GM18868 (cell line): ENCODE measurements at regions not wholly inside any gene's neighbourhood (a gene's known extent, or its start where the extent isn't known, plus 50 kb on each side); places are given as distances from the start of the nearest gene placed in this dataset.

Source experiments
- ATAC-seq: cut with Tn5 transposase; IDR thresholded peaks from one replicate; pipeline ENCODE4 v1.9.1; 2021; ENCODE audit warnings: mild to moderate bottlenecking, moderate library complexity; ENCODE audit not compliant: unreplicated experiment

DNA sequence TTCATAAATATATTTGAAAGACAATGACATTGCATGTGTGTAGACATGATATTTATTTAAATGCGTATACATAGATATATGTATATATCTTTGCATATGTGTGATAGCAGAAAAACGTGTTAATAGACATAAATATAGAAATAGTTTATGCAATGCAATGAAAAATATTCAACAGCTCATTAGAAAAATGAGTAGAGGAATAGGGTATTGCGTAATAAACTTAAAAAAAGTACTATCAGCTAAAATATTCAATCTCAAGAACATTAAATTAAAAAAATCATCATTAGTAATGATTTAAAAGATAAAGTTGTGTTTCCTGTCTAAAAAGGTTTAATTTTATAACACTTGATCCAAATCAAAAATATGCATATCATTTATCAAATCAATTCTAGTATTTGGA lies 2101.5 kb upstream of the TENM3 start:
- ATAC-seq, result no peak

DNA sequence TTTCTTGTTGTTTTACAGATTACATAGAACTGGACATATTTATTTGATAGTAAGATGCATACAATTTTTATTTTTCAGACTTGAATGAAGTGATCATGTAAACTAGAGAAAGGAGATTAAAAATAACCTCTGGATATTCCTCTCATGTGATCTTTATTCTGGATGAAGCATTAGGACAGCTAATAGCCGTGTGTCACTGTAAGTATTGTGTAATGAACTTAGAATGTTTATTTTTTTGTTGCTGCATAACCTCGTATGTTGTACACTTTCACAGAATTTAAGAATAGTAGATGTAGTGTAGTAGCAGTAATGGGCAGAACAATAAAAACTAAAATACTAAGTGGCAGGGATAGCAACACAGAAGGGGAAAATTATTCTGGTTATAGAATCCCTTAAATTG lies 2094.5 kb upstream of the TENM3 start:
- no peak for ATAC-seq

DNA sequence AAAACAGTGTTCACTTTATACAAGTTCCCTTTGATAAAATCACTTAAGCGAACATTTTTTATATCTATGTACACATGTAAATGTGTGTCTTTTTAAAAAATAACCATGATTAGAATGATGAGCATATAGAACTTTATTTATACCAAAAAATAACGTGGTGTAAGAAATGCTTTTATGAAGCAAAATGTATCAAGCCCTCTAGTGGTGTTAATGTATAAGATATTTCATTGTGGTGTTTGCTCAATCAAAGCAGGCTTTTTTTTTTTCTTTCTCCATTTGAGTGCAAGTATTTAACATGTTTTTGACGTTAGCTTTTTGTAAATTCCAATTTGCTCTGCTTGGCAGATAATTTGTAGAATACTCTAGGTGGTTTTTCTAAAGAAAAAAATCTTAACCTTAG lies 2092.4 kb upstream of the TENM3 start:
- no peak for ATAC-seq

DNA sequence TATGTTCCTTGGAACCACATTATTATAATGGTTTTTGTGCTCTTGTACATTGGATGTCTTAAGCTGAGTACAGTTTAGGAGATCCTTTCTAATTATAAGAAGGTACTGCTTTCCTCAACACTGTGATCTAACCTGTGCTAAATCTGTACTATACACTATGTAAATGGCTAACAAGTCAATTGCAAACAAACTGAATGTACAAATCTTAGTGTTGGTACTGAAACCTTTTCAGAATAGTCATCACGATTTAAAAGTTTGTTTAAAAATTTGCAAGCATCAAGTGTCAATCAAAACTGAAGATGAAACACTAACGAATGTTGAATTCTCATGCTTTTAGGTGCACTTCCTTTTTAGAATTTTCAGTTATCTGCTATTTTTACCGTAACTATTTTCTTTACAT lies 2090.4 kb upstream of the TENM3 start:
- peak; percentile 43 for ATAC-seq

DNA sequence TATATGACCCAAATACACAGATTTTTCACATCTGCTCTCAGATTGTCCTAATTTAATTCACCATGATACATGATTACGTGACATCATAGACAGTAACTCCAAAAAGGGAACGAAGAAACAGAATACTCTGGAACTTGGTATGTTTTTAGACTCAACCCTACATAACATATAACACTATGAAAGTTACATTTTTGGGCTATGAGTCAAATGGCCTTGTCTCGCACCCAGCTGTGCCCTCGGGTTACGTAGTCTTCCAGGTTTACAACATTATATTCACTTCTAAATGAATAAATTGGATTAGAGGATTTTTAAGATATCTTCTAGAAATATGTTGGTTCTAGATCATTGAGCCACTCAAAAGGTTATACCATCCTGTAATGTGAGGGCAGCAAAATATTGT lies 2089.6 kb upstream of the TENM3 start:
- ATAC-seq, result peak; percentile 22

DNA sequence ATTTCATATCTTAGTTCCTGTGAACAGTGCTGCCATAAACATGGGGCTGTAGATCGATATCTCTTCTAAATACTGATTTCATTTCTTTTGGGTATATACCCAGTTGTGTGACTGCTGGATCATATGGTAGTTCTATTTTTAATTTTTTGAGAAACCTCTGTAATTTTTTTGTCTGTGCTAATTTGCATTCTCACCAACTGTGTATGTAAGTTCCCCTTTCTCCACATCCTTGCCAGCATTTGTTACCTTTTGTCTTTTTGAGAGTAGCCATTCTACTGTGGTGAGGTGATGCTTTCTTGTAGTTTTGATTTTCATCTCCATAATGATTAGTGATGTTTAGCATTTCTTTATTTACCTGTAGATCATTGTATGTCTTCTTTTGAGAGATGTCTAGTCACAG lies 2086.5 kb upstream of the TENM3 start:
- ATAC-seq, result peak; percentile 49

DNA sequence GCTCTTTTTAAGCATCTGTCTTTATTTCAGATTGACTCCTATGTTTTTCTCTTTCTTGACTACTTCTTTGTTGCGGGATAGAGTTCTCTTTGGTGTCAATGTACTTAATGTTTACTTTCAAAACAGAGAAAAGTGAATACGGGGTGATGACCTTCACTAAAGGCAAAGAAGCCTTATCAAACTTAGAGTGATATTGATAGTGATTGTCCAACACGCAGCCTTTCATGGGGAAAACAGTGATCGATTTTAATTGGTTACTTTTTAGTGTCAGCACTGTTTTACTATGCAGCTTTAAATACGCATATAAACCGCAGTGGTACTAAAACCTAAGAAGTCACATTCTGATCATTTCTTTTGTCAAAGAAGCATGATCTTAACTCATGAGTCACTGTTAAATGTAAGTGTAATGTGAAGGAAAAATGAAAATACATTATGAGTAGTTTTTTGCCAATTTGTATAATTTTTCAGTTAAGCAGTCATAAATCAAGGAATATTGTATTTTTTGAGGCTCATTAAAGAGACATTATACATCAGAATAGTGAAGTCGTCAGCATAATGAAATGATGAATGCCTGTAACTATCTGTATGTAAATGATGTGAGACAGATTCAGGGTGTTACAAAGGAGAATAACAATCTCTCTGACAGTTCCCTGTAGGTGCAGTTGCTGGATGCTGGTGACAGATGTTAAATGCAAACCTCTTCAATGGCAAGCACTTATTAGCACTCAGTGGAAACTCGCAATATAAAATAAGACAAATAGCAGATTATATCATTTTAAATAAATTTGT lies 2082.8 kb upstream of the TENM3 start:
- ATAC-seq, result no peak

DNA sequence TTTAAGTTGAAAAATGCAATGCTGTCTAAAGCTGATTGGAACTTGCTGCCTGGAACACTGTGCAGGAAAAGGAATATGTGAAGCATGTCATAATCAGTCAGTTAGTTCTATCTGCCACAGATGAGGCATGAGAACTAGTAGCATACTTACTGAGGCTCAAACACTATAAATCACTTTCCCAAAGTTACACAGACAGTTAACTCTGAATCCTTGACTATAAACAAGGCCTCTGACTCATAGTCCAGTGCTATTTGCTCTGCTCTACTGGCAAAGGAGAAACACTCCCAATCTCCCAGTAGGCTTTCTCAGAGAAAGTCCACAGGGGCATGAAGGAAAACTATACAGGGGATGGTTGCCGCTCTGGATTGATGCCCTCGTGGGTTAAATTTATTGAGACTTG lies 2078.4 kb upstream of the TENM3 start:
- no peak for ATAC-seq

DNA sequence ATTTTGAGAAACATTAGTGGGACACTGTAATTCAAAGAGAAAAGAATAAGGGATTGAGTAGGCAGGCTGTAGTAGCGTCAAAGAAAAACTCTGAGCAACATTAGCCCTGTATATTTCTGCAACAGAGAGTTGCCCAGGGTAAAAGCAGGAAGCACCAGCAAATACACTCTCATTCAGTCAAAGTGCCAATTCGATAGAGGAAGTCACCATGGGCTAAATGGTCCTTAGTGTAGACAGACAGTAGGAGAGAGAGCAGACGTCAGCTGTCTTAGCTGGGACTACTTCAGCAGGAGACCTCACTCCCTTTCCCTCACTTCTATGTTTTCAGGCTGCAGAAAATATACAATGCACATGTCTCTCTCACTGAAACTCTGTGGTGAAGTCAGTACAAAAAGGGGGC lies 2073.8 kb upstream of the TENM3 start:
- peak; percentile 66 for ATAC-seq

DNA sequence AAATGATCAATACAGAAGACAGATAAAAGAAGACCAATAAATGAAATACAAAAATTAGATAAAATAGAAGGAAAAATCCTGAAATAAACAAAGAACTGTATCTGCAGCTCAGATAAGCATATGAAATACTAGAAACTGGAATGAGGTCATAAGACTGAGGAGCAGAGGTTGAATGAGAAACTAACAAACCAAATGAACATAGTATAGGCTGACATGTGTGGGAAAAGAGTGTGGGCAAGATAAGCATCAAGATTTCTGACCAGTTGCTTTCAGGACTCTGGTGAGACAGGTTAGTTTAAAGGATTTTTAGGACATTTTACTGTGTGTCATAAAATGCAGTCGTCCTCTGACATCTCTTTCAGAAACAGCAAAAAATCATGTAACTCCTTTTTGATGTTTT lies 2073.2 kb upstream of the TENM3 start:
- peak; percentile 83 for ATAC-seq

DNA sequence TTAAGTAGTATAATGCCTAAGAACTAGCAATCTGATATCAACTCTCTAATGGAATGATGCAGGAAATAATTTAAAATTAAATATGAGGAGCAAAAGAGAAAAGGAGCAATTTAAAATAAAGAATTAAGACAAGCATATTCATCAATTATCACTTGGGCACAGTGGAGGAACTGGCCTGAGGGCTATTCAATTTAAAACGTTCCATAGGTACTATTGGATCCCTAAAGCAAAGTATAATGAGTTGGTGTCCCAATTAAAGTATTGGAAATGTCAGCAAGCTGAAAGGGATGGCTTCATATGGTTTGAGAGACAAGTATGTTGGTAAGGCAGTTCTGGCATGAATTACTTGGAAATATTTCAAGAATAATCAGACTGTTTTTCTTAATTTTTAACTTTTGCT lies 2064.1 kb upstream of the TENM3 start:
- no peak for ATAC-seq

DNA sequence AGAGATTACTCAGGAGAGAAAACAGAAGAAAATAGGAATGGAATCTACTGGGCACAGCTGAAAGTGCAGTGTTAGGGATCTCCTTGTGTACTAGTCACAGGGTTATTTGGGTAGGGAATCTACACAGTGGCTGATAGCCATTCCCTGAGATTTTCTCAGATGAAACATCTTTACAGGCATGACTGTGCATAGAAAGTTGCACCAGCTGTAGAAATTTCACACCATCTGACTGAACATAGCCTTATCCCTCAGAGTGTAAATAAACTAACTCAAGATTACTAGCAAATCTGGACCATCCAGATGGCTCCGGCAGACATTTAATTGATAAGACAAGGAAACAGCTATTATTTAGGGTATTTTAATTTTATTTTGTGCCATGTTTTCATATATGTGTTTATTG lies 2053.5 kb upstream of the TENM3 start:
- peak; percentile 61 for ATAC-seq

DNA sequence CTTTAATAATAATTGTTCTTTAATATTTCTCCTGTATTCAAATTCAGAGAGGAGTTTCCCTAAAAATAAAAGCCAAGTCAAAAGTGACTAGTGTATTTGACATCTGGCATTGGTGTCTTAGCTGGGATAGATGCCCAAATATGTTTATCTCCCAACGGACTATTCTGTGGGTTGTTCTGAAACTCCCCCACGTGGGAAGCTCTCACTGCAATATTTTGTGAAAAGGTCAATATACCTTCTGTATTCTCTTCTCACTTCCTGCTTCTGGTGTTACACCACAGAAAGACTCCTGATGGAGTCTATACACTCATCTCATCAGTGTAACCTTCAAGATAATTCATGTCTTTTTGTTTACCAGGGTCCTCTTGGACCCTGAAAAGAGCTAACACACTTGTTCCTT lies 2052.8 kb upstream of the TENM3 start:
- peak; percentile 92 for ATAC-seq

DNA sequence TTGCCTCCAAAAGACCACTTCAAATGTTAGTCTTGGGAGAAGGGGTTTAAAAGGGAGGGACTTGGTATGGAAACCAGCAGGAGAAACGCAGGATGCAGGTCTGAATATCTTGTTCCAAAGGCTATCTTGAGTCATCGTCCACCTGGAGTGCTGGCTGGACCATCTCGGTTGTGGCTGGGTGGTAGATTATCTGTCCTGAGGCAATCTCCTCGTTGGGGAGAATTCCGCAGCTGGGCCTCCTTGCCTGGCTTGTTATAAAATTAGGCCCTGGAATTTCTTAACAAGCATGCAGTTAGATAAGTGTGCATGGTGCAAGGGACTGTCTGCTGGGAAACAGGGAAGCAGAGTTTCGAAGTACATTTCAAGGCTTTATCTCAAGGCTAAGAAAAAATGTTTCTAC lies 2045.7 kb upstream of the TENM3 start:
- ATAC-seq, result no peak

DNA sequence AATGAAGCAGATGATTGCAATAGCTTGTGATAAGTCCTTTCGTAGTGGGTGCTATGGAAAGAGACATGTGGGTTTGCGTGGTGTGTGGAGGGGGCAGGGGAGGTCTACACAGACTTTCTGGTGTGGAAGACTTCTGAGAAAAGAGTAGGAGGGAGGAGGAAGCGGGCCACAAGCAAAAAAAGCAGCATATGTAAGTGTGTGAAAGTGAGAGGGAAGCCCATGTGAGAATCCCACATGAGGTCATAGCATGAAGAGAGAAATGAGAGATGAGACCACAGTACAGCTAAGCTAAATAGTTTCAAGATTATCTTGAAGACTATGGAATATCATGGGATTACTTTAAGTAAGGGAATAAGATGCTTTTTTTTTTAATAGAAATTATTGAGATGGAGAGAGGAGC lies 2039.9 kb upstream of the TENM3 start:
- ATAC-seq, result peak; percentile 92

DNA sequence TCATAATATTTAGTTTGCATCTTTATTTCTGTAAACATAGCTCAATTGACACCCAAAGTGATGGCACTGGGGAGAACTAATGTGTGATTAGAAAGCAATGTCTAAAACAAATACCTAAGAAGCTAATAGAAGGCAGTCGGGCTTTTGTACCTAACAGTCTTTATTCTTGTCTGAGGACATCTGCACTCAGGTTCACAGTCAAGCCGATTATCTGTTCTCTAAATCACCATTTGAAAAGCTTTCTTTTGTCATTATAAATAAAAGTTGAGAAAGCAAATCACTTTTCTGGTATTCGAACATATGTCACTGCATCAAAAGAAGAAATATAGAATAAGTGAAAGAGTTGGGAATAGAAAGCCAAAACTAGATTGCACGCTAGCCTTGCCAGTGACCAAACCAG lies 2037.9 kb upstream of the TENM3 start:
- no peak for ATAC-seq

DNA sequence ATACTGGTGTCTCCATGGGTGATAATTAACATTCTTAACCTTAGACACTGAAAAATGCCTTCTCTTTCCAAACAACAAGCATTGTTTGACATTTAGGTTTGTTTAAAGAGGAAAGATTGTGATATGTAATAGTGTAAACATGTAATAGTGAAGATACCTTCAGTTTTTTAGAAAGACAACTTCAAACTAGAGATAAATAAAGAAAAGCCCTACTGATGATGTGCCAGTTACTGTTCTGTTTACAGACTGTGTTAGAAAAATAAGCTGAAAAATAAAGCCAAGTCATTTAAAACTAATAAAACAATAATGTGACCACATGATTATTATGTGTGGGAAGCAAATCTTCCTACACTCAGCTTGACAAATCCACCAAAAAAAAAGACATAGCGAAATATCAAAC lies 2035.3 kb upstream of the TENM3 start:
- no peak for ATAC-seq

DNA sequence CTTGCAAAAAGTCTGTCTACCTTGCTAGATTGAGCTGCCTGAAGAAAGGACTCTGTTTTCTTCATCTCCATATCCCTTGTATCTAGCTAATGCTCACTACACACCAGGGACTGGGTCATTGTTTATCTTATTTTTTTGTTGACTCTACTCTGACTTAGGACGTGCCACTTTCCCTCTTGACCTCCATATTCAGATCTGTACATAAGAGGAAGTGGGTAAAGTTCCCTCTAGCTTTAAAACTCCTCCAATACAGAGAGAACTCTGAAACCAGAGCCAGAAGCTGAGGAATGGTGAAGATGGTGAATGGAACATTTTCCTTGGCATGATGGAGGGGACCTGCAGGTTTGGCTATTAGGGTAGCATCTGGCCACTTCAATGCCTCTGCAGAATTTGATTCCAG lies 2026.1 kb upstream of the TENM3 start:
- peak; percentile 69 for ATAC-seq

DNA sequence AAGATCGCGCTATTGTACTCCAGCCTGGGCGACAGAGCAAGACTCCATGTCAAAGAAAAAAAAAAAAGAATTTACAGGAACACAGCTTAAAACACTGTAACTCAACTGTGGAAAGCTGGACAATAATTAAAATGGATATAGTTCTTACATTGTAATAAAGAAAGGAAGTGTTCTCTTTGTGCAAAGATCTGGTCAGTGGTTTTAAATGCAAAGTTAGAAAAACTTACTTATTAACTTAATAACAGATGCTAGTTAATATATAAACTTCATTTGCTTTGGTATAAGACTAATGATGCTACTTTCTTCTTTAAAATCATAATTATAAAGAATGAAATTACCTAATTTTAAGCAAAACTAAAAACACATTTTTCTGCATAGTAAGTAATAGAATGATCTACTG lies 2024.1 kb upstream of the TENM3 start:
- ATAC-seq, result no peak

DNA sequence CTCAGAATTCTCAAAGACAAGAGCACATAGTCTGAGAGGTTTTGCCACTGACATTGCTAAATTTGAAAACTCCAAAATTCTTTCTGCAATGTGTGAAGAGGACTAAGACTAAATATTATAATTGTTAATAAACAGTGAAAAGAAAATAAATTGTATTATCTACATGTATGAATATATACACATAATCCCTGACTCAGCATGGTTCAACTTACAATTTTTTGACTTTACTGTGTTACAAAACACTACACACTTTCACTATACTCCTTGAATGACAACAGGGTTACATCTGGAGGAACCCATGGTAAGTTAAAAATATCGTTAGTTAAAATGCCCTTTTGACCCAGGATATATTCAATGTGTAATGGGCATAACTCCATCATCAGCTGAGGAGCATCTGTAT lies 2017.2 kb upstream of the TENM3 start:
- no peak for ATAC-seq

DNA sequence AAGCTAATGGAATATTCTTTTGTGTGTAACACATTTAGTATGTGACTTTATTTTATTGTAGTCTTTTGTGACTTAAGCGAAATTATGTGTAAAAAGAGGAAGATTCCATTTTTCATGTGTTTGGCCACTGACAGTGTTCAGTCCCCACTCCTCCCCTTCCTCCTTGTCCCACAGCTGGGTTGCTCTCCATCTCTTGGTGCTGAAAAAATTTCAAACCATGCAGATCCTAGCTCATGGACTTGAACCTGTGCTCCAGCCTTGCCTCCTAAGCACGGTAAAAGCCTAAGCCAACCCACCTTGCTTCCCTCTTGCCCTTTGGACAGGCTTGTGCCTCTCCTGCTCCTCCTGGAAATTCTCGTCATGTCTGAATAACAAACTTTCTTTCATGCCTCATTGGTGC lies 2008.5 kb upstream of the TENM3 start:
- no peak for ATAC-seq

DNA sequence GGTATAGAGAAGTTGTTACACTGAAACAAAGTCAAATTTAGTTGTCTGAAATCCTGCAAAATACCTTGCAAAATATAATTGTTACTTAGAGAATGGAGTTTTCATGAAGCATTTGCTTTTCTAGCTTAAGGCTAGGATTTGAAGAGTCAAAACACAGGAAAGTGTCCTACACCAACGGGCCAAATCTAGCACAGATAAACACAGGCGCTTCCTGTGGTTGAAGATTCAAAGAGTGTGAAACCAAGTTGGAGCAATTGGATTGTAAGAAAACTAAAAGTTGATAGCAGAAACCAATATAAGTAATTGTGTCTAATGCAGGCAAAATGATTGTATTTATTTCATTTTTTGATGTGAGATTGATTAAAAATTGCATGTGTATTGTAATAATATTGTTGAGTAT lies 2002.5 kb upstream of the TENM3 start:
- ATAC-seq, result peak; percentile 57

DNA sequence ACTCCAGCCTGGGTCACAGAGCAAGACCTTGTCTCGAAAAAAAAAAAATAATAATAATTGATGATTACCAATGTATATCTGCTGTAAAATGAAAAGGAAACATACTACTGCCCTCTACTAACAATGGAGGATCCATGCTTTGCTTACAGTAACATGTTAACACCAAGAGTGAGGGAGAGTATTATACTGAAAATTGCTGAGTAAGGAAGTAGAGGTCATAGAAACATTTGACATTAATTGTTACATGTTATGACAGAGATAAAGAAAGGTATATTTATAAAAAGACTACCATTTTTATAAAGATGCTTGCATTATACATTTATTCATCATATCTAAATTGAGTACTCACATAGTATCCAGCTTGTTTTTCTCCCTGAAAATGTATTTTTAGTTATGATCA lies 1989.8 kb upstream of the TENM3 start:
- no peak for ATAC-seq
